Gastrocnemius medialis (tissue), 4 donors: ENCODE measurements at regions not wholly inside any gene's neighbourhood (a gene's known extent, or its start where the extent isn't known, plus 50 kb on each side); places are given as distances from the start of the nearest gene placed in this dataset.

Experiments
- CTCF ChIP-seq, 5 experiments: fragments of 450-650 bp in 3 of 5; fragments of 200-600 bp in 2 of 5; sonication (generic) in 2 of 5; IDR thresholded peaks in 4 of 5; conservative IDR thresholded peaks in 1 of 5; 1 replicate in 4 of 5; 2 replicates in 1 of 5; pipeline ENCODE4 v1.5.1; 2016 to 2019; ENCODE audit warnings: antibody characterized with exemption in 5 of 5, mild to moderate bottlenecking in 3 of 5, moderate library complexity in 3 of 5
- POLR2A ChIP-seq, 2 donors: fragments of 450-650 bp; IDR thresholded peaks; one replicate each; pipeline ENCODE4 v1.6.1; 2017; ENCODE audit warnings: antibody characterized with exemption in 2 of 2, mild to moderate bottlenecking in 2 of 2, moderate library complexity in 2 of 2

GRCh38 chr13:108361769-108362168, 92.3 kb downstream of the TNFSF13B start:
- TF ChIP-seq CTCF (IDR thresholded peaks at IDR 0.05 in 4 of 5, conservative IDR thresholded peaks at IDR 0.05 in 1 of 5) = no peak
- no peak for TF ChIP-seq POLR2A (IDR thresholded peaks at IDR 0.05)
